ENCODE measurements at regions not wholly inside any gene's neighbourhood (a gene's known extent, or its start where the extent isn't known, plus 50 kb on each side); places are given as distances from the start of the nearest gene placed in this dataset.
"Not testable (repeated sequence)": the region's sequence is repeated elsewhere in the genome, so short reads cannot be mapped to it uniquely, and the experiment has no call there.

DNA sequence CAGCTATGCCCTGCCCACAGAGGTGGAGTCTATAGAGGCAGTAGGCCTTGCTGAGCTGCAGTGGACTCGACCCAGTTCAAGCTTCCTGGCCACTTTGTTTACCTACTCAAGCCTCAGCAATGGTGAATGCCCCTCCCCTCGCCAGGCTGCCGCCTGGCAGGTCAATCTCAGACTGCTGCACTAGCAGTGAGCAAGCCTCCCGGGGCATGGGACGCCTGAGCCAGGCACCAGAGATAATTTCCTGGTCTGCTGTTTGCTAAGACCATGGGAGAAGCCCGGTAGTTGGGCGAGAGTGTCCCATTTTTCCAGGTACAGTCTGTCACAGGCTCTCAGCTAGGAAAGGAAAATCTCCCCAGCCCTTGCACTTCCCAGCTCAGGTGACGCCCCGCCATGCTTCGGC is 68.5 kb downstream of the UGT2B28 start:
- TF ChIP-seq, protein P1, sequence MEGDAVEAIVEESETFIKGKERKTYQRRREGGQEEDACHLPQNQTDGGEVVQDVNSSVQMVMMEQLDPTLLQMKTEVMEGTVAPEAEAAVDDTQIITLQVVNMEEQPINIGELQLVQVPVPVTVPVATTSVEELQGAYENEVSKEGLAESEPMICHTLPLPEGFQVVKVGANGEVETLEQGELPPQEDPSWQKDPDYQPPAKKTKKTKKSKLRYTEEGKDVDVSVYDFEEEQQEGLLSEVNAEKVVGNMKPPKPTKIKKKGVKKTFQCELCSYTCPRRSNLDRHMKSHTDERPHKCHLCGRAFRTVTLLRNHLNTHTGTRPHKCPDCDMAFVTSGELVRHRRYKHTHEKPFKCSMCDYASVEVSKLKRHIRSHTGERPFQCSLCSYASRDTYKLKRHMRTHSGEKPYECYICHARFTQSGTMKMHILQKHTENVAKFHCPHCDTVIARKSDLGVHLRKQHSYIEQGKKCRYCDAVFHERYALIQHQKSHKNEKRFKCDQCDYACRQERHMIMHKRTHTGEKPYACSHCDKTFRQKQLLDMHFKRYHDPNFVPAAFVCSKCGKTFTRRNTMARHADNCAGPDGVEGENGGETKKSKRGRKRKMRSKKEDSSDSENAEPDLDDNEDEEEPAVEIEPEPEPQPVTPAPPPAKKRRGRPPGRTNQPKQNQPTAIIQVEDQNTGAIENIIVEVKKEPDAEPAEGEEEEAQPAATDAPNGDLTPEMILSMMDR (conservative IDR thresholded peaks at IDR 0.05 in 1 of 2, IDR thresholded peaks at IDR 0.05 in 1 of 2; ENCODE audit: extremely low read depth in 1 of 2, insufficient read depth in 1 of 2, low read depth in 1 of 2, low read length in 2 of 2) = not testable (repeated sequence)
- TF ChIP-seq EZH2 (IDR thresholded peaks at IDR 0.05; ENCODE audit: borderline replicate concordance, low read length) = not testable (repeated sequence)

All from mammary epithelial cell (primary cell).